Small intestine (tissue), 7 donors: ENCODE measurements at regions not wholly inside any gene's neighbourhood (a gene's known extent, or its start where the extent isn't known, plus 50 kb on each side); places are given as distances from the start of the nearest gene placed in this dataset.

ENCODE experiments used
- DNase-seq, 2 donors: peaks; one replicate each; pipeline versions ENCODE4 v3.0.0 to v3.0.0-alpha.2; 2013
- FAIRE-seq: peaks from 2 replicates; lab custom pipeline; 2012; peaks lifted over from hg19 to GRCh38; lab: Jason Lieb, UNC
- H3K27ac ChIP-seq, 3 donors: one replicate each; pipeline ENCODE4 v1.5.1; 2013; ENCODE audit warnings: low read length in 2 of 3, mild to moderate bottlenecking in 2 of 3, control low read depth in 1 of 3, inconsistent platforms in 1 of 3, low read depth in 1 of 3, moderate library complexity in 1 of 3
- H3K27me3 ChIP-seq, 3 donors: one replicate each; pipeline ENCODE4 v1.6.1; 2013; ENCODE audit warnings: low read length in 3 of 3, inconsistent platforms in 1 of 3; ENCODE audit not compliant: control insufficient read depth in 3 of 3, insufficient read depth in 3 of 3
- H3K36me3 ChIP-seq, 3 donors: one replicate each; pipeline ENCODE4 v1.6.1; 2013; ENCODE audit warnings: low read length in 3 of 3, inconsistent platforms in 1 of 3, low read depth in 1 of 3, mild to moderate bottlenecking in 1 of 3, moderate library complexity in 1 of 3; ENCODE audit not compliant: control insufficient read depth in 3 of 3, insufficient read depth in 2 of 3
- H3K4me1 ChIP-seq, 3 donors: one replicate each; pipeline ENCODE4 v1.6.1; 2013; ENCODE audit warnings: low read length in 2 of 3, inconsistent platforms in 1 of 3, low read depth in 1 of 3, mild to moderate bottlenecking in 1 of 3, moderate library complexity in 1 of 3; ENCODE audit not compliant: control insufficient read depth in 3 of 3, insufficient read depth in 2 of 3
- H3K4me3 ChIP-seq, 3 donors: one replicate each; pipeline ENCODE4 v1.5.1; 2013; ENCODE audit warnings: low read length in 3 of 3, control low read depth in 1 of 3, inconsistent platforms in 1 of 3, low read depth in 1 of 3, mild to moderate bottlenecking in 1 of 3, moderate library complexity in 1 of 3
- H3K9me3 ChIP-seq, 2 donors: one replicate each; pipeline ENCODE4 v1.6.1; 2013; ENCODE audit warnings: low read depth in 1 of 2, low read length in 1 of 2; ENCODE audit not compliant: control insufficient read depth in 2 of 2, insufficient read depth in 1 of 2
- WGBS, 3 donors: extraction: QIAGEN DNeasy Blood & Tissue Kit; methylation state at CpG; one replicate each; pipeline ENCODE4 v1.1.7; 2013; 5-methylcytosine and 5-hydroxymethylcytosine counted together
- donor health status: healthy with polysubstance abuse.
- donor health status: control.
- donor health status: control.
- donor health status: Bipolar disorder and iron deficiency.
- donor health status: healthy.

DNA sequence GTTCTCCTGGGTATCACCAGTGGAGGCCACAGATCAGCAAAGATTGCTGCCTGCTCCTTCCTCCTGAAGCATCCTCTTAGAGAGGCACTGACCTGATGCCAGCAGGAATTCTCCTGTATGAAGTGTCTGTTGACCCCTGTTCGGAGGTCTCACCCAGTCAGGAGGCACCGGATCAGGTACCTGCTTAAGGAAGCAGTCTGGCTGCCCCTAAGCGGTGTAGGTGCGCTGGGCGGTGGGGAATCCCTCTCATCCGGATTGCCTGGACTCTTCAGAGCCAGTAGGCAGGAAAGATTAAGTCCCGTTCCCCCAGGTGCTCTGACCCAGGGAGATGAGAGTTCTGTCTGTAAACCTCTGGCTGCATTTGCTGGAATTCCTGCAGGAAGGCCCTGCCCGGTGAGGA, 455.2 kb downstream of the CCDC91 start:
- FAIRE-seq (no peak), DNase-seq (no peak)
- no peak overlapping the region for H3K27ac ChIP-seq
- no peaks in the 10 kb centered on the region for H3K36me3 ChIP-seq
- no peaks in the 10 kb centered on the region for H3K9me3 ChIP-seq
- no peak overlapping the region for H3K4me3 ChIP-seq
- no peaks in the 10 kb centered on the region for H3K27me3 ChIP-seq
- no peaks in the 10 kb centered on the region for H3K4me1 ChIP-seq
- WGBS, 3 donors: 82 to 92% (median 91%) methylated on average over 8 of the region's 8 CpGs

DNA sequence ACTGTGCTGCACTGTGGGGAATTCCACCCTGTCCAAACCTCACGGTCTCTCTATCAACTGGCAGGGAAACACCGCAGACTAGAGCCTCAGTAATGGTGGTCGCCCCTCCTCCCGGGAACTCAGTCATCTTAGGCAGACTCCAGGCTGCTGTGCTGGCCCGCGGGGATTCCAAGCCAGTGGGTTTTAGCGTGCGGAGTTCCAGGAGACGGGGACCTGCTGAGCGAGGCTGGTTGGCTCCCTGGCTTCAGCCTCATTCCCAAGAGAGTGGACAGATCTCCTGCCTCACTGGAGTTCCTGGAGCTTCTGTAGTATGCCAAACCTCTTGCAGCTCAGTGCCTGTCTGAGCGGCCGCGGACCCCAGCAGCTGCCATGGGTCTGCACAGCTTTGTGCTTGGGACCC, 455.6 kb downstream of the CCDC91 start:
- no peak for FAIRE-seq
- Histone ChIP-seq H3K27me3 (no peaks in the 10 kb centered on the region), H3K27ac (no peak overlapping the region), H3K4me3 (no peak overlapping the region), H3K4me1 (no peaks in the 10 kb centered on the region), H3K9me3 (no peaks in the 10 kb centered on the region), H3K36me3 (no peaks in the 10 kb centered on the region)
- no peak for DNase-seq
- WGBS, 3 donors: 95% methylated on average over 13 of the region's 13 CpGs

DNA sequence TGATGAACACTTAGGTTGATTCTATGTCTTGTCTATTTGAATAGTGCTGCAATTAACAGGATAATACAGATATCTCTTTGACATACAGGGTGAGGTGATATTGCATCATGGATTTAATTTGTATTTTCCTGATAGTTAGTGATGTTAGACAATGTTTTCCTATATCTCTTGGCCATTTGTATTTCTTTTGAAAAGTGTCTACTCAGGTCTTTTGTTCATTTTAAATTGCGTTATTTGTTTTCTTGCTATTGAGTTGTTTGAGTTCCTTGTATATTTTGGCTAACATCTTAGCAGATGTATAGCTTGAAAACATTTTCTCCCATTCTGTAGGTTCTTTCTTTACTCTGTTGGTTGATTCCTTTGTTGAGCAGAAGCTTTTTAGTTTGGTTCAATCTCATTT, 460.6 kb downstream of the CCDC91 start:
- FAIRE-seq: no peak

DNA sequence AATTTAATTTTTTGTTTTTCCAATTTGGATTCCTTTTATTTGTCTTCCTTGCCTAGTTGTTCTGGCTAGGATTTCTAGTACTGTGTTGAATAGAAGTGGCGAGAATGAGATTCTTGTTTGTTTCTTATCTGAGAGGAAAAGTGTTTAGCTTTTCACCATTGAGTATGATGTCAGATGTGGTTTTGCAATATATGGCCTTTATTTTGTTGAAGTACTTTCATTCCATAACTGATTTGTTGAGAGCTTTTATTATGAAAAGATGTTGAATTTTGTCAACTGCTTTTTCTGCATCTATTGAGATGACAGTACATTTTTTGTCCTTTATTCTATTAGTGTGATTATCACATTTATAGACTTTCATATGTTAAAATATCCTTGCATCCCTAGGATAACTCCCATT, 462.0 kb downstream of the CCDC91 start:
- Histone ChIP-seq H3K36me3 (no peaks in the 10 kb centered on the region), H3K27me3 (no peaks in the 10 kb centered on the region), H3K9me3 (peaks cover 0 to 2% of the 10 kb centered on the region in 2 donors), H3K27ac (no peak overlapping the region), H3K4me1 (no peaks in the 10 kb centered on the region), H3K4me3 (no peak overlapping the region)
- DNase-seq (no peak), FAIRE-seq (no peak)
- 84 to 92% (median 85%) methylated on average over 1 of the region's 1 CpG for WGBS, 3 donors

More for the DNA sequence above, 460.6 kb downstream of the CCDC91 start:
- Histone ChIP-seq H3K27me3 (no peaks in the 10 kb centered on the region), H3K36me3 (no peaks in the 10 kb centered on the region), H3K4me1 (no peaks in the 10 kb centered on the region), H3K27ac (no peak overlapping the region), H3K9me3 (peaks cover 0 to 2% of the 10 kb centered on the region in 2 donors), H3K4me3 (no peak overlapping the region)
- no peak for DNase-seq
- WGBS, 3 donors: 96 to 100% (median 98%) methylated on average over 1 of the region's 1 CpG

DNA sequence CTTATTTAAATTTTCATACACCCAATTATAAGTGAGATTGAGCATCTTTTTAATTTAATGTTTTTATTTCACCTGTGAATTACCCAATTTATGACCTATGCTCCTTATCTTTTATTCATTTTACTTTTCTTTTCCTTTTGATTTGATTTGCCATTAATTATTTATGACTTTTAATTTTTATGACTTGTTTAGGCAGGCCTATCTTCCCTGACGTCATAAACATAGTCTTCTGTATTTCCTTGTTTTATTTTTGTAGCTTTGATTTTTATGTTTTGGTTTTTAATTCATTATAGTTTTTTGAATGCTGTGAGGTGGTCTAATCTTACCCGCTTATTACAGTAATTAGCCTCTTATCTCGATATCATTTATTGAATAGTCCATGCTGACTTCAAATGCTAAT, 467.1 kb upstream of the FAR2 start:
- Histone ChIP-seq H3K9me3 (no peaks in the 10 kb centered on the region), H3K36me3 (no peaks in the 10 kb centered on the region), H3K4me1 (no peaks in the 10 kb centered on the region), H3K4me3 (no peak overlapping the region), H3K27ac (no peak overlapping the region), H3K27me3 (no peaks in the 10 kb centered on the region)
- no peak for FAIRE-seq
- WGBS, 3 donors: 55 to 81% (median 58%) methylated on average over 3 of the region's 3 CpGs
- DNase-seq: no peak

DNA sequence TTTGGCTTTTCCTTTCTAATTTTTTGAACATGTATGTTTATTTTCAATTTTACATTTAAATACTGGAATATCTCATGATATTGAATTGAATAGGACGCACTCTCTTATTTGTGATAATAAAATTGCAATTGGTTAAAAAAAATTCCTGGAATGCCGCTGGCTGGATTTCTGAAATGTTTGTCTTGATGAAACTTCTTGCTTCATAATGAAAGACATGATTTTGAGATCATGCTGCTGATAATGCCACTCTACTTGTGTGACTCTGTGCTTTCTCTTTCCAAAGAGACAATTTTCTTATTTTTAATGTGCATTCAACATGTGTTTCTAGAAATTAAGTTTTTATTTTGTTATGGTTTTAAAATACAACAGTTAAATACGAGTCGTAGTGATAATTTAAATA, 465.7 kb upstream of the FAR2 start:
- DNase-seq (no peak), FAIRE-seq (no peak)
- H3K9me3 ChIP-seq: no peaks in the 10 kb centered on the region
- H3K27me3 ChIP-seq: no peaks in the 10 kb centered on the region
- WGBS, 3 donors: 81 to 90% (median 88%) methylated on average over 4 of the region's 4 CpGs
- no peak overlapping the region for H3K4me3 ChIP-seq
- no peak overlapping the region for H3K27ac ChIP-seq
- no peaks in the 10 kb centered on the region for H3K36me3 ChIP-seq
- H3K4me1 ChIP-seq: no peaks in the 10 kb centered on the region

DNA sequence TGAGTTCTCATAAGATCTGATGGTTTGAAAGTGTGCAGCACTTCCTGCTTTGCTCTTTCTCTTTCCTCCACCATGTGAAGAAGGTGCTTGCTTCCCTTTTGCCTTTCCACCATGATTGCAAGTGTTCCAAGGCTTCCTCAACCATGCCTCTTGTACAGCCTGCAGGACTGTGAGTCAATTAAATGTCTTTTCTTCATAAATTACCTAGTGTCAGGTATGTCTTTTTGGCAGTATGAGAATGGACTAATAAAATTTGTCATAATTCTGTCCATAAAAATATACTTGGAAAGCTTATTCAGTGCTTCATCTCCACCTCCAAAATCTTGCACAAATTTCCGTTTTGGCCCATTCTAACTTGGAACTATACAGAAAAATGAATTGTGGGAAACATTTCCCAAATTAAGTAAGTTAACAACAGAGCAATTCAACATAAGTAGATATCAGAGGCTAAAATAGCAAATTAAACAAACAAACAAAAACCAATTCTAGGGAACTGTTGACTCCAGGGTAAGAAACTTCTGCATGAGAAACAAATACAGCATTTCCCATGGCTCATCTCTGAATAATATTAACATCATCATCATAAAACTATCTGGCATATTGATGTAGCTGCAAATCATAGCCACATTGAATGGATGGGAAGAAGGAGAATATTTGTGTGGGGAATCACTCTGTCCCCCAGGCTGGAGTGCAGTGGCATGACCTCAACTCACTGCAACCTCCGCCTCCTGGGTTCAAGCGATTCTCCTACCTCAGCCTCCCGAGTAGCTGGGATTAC, 459.5 kb upstream of the FAR2 start:
- Histone ChIP-seq H3K4me3 (no peak overlapping the region), H3K9me3 (no peaks in the 10 kb centered on the region), H3K4me1 (no peaks in the 10 kb centered on the region), H3K36me3 (no peaks in the 10 kb centered on the region), H3K27ac (no peak overlapping the region), H3K27me3 (no peaks in the 10 kb centered on the region)
- FAIRE-seq (no peak), DNase-seq (no peak)
- 81 to 89% (median 85%) methylated on average over 4 of the region's 4 CpGs for WGBS, 3 donors

DNA sequence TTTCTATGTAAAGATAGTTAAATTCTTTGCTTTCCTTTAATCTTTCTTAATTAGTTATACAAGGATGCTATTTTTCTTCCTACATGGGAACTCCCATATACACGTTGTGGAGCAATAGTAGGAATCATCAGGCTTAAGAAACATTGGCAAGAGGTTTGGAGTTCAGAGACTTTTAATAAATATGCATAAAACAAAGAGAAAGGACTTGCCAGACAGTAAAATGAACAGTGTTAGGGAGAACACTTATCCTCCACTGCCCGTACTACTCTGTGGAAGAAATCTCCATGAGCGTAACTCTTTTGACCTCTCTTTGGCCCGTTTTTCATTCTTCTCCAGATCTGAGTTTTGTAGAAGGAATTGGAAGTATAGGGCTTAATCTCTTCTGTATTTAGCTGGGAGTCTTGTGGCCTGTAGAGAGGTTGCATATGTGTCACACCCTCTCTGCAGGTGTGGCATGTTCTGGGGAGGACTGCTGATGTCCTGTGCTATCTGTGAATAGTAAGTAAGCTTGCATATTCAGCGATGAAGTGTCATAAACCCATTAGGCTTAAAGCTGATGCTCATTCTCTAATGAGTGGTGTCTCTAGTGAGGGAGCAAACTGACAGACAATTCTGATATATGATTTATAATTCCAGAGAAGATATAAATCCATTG, 455.4 kb upstream of the FAR2 start:
- Histone ChIP-seq H3K4me1 (no peaks in the 10 kb centered on the region), H3K27me3 (no peaks in the 10 kb centered on the region), H3K4me3 (no peak overlapping the region), H3K9me3 (no peaks in the 10 kb centered on the region), H3K36me3 (no peaks in the 10 kb centered on the region), H3K27ac (no peak overlapping the region)
- 73 to 75% (median 75%) methylated on average over 5 of the region's 5 CpGs for WGBS, 3 donors
- FAIRE-seq (no peak), DNase-seq (no peak)
